PC-9 (cell line): ENCODE measurements at regions not wholly inside any gene's neighbourhood (a gene's known extent, or its start where the extent isn't known, plus 50 kb on each side); places are given as distances from the start of the nearest gene placed in this dataset.
"Not testable (repeated sequence)": the region's sequence is repeated elsewhere in the genome, so short reads cannot be mapped to it uniquely, and the experiment has no call there.

Experiments used
- BruUV-seq: library from RNA; stranded (reverse); fragments of 400-500 nt; replicated peaks from 2 replicates; lab custom pipeline; 2021; lab: Mats Ljungman, UMichigan
- CTCF ChIA-PET: fragments of 300-600 bp; sonication (Branson Sonifier 250); formaldehyde crosslinking; loops from one replicate; lab custom pipeline; 2022; ENCODE audit warnings: antibody characterized with exemption; lab: Charles Lee
- POLR2A ChIA-PET: fragments of 300-600 bp; sonication (Branson Sonifier 250); formaldehyde crosslinking; loops from one replicate; lab custom pipeline; 2022; ENCODE audit warnings: antibody characterized with exemption; ENCODE audit not compliant: unreplicated experiment; lab: Charles Lee
- DNase-seq, 2 experiments: peaks; one replicate each; pipeline versions ENCODE4 v3.0.0 to v3.0.0-alpha.2; 2015 to 2022; ENCODE audit warnings: mixed read lengths in 1 of 2
- H2AFZ ChIP-seq: fragments of 200-600 bp; sonication (generic); 2 replicates; pipeline ENCODE4 v1.8.1; 2017; ENCODE audit warnings: antibody characterized with exemption
- H3F3A ChIP-seq: fragments of 200-600 bp; sonication (generic); 2 replicates; pipeline ENCODE4 v1.8.1; 2017; ENCODE audit warnings: antibody characterized with exemption, mild to moderate bottlenecking, low read depth; ENCODE audit not compliant: insufficient read depth
- H3K27ac ChIP-seq: fragments of 200-600 bp; sonication (generic); 2 replicates; pipeline ENCODE4 v1.6.1; 2016; ENCODE audit warnings: mixed run types
- H3K27me3 ChIP-seq: fragments of 200-600 bp; sonication (generic); 2 replicates; pipeline ENCODE4 v1.6.1; 2016; ENCODE audit warnings: low read depth, mixed run types; ENCODE audit not compliant: insufficient read depth
- H3K36me3 ChIP-seq: fragments of 200-600 bp; sonication (generic); 2 replicates; pipeline ENCODE4 v1.6.1; 2016; ENCODE audit warnings: low read depth, mixed run types
- H3K4me1 ChIP-seq: fragments of 200-600 bp; sonication (generic); replicated peaks from 2 replicates; pipeline ENCODE4 v1.6.1; 2016; ENCODE audit warnings: mixed run types; ENCODE audit not compliant: insufficient read depth
- H3K4me2 ChIP-seq: fragments of 200-600 bp; sonication (generic); 2 replicates; pipeline ENCODE4 v1.6.1; 2017; ENCODE audit warnings: mixed run types
- H3K4me3 ChIP-seq: fragments of 200-600 bp; sonication (generic); 2 replicates; pipeline ENCODE4 v1.6.1; 2016; ENCODE audit warnings: mixed run types
- H3K79me2 ChIP-seq: fragments of 200-600 bp; sonication (generic); 2 replicates; pipeline ENCODE4 v1.6.1; 2017; ENCODE audit warnings: low read depth, mixed run types
- H3K9me2 ChIP-seq: fragments of 200-600 bp; sonication (generic); 2 replicates; pipeline ENCODE4 v1.8.1; 2017; ENCODE audit warnings: mild to moderate bottlenecking; ENCODE audit not compliant: insufficient read depth
- H3K9me3 ChIP-seq: fragments of 200-600 bp; sonication (generic); 2 replicates; pipeline ENCODE4 v1.8.1; 2016; ENCODE audit warnings: low read depth; ENCODE audit not compliant: insufficient read depth
- H4K20me1 ChIP-seq: fragments of 200-600 bp; sonication (generic); 2 replicates; pipeline ENCODE4 v1.8.1; 2017; ENCODE audit not compliant: insufficient read depth
- EZH2 ChIP-seq: fragments of 200-600 bp; sonication (generic); IDR thresholded peaks from 2 replicates; pipeline ENCODE4 v1.8.0; 2017; ENCODE audit warnings: antibody characterized with exemption, low read depth
- intact Hi-C: fragments of 100-400 bp; cut with micrococcal nuclease; formaldehyde crosslinking; loops from one replicate; pipeline ENCODE4 v1.10.0; 2022; ENCODE audit not compliant: unreplicated experiment
- TF ChIP-seq, protein P1 (sequence below): fragments of 200-600 bp; sonication (generic); conservative IDR thresholded peaks from 2 replicates; pipeline ENCODE4 v1.6.1; 2017; ENCODE audit warnings: mixed run types, antibody characterized with exemption, mild to moderate bottlenecking, moderate library complexity

DNA sequence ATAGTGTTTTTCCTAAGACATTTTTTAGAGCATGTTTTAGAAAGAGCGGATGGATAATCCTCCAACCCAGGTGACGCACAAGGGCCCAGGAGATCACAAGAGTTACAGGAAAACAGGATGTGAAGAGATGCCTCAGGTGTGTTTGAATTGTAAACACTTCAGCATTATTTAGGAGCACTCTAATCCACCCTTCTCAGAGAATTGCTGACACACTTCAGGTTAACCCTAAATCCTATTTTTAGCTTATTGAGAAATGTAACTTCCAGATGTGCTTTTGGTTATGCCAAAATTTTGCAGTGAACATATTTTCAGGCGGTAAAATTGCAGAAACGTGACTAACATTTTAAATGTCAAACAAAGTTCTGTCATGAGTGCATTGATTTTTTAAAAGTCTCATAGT is 755.4 kb upstream of the CTNND2 start:
- no peaks in the 10 kb centered on the region for H3K36me3 ChIP-seq
- H3K9me2 ChIP-seq = no peaks in the 10 kb centered on the region
- no peaks in the 10 kb centered on the region for H3F3A ChIP-seq
- H3K27ac ChIP-seq = no peak overlapping the region
- no peaks in the 10 kb centered on the region for H4K20me1 ChIP-seq
- H3K4me1 ChIP-seq = no peaks in the 10 kb centered on the region
- no peak overlapping the region for H2AFZ ChIP-seq
- intact Hi-C loops = no loop called here
- DNase-seq = no peak
- no TSS peak for BruUV-seq
- H3K79me2 ChIP-seq = no peaks in the 10 kb centered on the region
- TF ChIP-seq, protein P1, sequence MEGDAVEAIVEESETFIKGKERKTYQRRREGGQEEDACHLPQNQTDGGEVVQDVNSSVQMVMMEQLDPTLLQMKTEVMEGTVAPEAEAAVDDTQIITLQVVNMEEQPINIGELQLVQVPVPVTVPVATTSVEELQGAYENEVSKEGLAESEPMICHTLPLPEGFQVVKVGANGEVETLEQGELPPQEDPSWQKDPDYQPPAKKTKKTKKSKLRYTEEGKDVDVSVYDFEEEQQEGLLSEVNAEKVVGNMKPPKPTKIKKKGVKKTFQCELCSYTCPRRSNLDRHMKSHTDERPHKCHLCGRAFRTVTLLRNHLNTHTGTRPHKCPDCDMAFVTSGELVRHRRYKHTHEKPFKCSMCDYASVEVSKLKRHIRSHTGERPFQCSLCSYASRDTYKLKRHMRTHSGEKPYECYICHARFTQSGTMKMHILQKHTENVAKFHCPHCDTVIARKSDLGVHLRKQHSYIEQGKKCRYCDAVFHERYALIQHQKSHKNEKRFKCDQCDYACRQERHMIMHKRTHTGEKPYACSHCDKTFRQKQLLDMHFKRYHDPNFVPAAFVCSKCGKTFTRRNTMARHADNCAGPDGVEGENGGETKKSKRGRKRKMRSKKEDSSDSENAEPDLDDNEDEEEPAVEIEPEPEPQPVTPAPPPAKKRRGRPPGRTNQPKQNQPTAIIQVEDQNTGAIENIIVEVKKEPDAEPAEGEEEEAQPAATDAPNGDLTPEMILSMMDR = no peak
- no peak for TF ChIP-seq EZH2
- H3K4me2 ChIP-seq = no peak overlapping the region
- no peaks in the 10 kb centered on the region for H3K9me3 ChIP-seq
- H3K4me3 ChIP-seq = no peak overlapping the region
- ChIA-PET CTCF (no interaction called here), POLR2A (no interaction called here)
- H3K27me3 ChIP-seq = no peaks in the 10 kb centered on the region

DNA sequence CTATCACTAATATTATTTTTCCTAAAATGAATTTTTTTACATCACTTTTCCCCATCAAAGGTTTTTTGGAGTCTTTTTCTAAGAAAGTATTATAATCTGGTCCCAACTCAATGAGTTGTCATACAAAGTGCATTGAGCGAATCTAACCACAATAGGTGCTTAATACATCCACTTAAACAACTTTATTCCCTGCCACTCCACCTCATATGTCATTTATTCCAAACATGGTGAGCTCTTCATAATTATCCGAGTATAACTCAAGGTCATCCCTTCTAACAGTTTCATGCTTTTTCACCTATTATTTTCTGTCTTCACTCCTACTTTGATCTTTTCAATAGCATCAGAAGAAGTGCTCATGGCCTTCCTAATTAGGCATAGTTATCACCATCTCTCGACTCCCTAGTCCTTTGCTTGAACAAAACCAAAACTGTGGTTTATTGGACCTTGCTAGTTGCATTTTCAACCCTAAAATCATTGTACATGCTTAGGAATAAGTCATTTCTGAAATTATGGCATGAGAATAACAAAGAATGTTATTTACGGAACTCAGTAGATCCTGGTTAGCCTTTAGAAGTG is 754.7 kb upstream of the CTNND2 start:
- H3F3A ChIP-seq = no peaks in the 10 kb centered on the region
- BruUV-seq = no TSS peak
- no peaks in the 10 kb centered on the region; the same call in 1 of the 2 replicates for H3K9me3 ChIP-seq
- no peaks in the 10 kb centered on the region for H3K79me2 ChIP-seq
- POLR2A ChIA-PET = no interaction called here
- DNase-seq = no peak
- intact Hi-C loops = no loop called here
- no peaks in the 10 kb centered on the region for H4K20me1 ChIP-seq
- CTCF ChIA-PET = no interaction called here
- no peak overlapping the region for H3K4me3 ChIP-seq
- TF ChIP-seq, protein P1 = no peak
- TF ChIP-seq EZH2 = no peak
- H3K36me3 ChIP-seq = no peaks in the 10 kb centered on the region
- no peaks in the 10 kb centered on the region for H3K27me3 ChIP-seq
- H3K27ac ChIP-seq = no peak overlapping the region
- no peak overlapping the region for H3K4me2 ChIP-seq
- no peaks in the 10 kb centered on the region for H3K4me1 ChIP-seq
- no peaks in the 10 kb centered on the region for H3K9me2 ChIP-seq
- no peak overlapping the region for H2AFZ ChIP-seq

DNA sequence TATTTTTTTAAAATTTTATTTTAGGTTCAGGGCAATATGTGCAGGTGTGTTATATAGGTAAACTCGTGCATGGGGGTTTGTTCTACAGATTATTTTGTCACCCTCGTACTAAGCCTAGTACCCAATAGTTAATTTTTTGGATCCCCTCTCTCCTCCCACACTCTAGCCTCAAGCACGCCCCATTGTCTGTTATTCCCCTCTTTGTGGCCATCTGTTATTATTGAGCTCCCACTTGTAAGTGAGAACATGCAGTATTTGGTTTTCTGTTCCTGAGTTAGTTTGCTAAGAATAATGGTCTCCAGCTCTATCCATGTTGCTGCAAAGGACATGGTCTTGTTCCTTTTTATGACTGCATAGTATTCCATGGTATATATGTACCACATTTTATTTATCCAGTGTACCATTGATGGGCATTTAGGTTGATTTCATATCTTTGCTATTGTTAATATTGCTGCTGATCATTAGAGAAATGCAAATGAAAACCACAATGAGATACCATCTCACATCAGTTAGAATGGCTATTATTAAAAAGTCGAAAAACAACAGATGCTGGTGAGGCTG is 753.7 kb upstream of the CTNND2 start:
- H4K20me1 ChIP-seq, CTCF ChIA-PET, H2AFZ ChIP-seq, H3K79me2 ChIP-seq, intact Hi-C loops, DNase-seq, POLR2A ChIA-PET, H3K9me3 ChIP-seq, H3K27ac ChIP-seq, H3K4me1 ChIP-seq, H3K27me3 ChIP-seq, H3K9me2 ChIP-seq, BruUV-seq, H3K36me3 ChIP-seq, H3K4me3 ChIP-seq, H3F3A ChIP-seq, H3K4me2 ChIP-seq: not testable (repeated sequence)

DNA sequence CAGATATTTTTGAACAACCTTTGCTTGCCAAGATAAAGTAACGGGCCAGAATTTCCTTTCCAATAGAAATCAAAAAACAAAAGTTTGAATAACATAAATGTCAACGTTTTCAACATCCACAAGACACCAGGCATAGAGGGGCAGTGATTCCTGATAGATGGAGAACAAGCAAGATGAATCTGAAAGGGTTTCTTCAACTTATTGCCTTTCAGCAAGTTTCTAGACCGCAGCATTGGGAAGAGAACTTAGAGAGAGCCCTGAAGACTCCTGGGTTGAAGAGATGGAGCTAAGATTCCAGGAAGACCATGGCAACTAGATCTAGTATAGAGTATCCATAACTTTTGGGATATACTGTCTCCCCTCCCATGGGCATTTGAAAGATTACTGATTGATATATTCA is 751.4 kb upstream of the CTNND2 start:
- no peak overlapping the region for H3K4me2 ChIP-seq
- intact Hi-C loops = no loop called here
- H3K4me3 ChIP-seq = no peak overlapping the region
- no TSS peak for BruUV-seq
- no peaks in the 10 kb centered on the region for H3K9me2 ChIP-seq
- no peaks in the 10 kb centered on the region for H3K36me3 ChIP-seq
- H3F3A ChIP-seq = no peaks in the 10 kb centered on the region
- H4K20me1 ChIP-seq = no peaks in the 10 kb centered on the region
- H3K9me3 ChIP-seq = no peaks in the 10 kb centered on the region; the same call in 1 of the 2 replicates
- H3K27me3 ChIP-seq = no peaks in the 10 kb centered on the region
- no peaks in the 10 kb centered on the region for H3K4me1 ChIP-seq
- DNase-seq = no peak
- H3K27ac ChIP-seq = no peak overlapping the region
- ChIA-PET CTCF (no interaction called here), POLR2A (no interaction called here)
- no peak for TF ChIP-seq EZH2
- TF ChIP-seq, protein P1 = no peak
- H2AFZ ChIP-seq = no peak overlapping the region
- H3K79me2 ChIP-seq = no peaks in the 10 kb centered on the region
